Choroid plexus epithelial cell (primary cell): ENCODE measurements at regions not wholly inside any gene's neighbourhood (a gene's known extent, or its start where the extent isn't known, plus 50 kb on each side); places are given as distances from the start of the nearest gene placed in this dataset.

Experiments
- DNase-seq: peaks from one replicate; pipeline ENCODE4 v3.0.0-alpha.2; 2010; ENCODE audit warnings: low read depth
- H3K4me3 ChIP-seq: 2 replicates; pipeline ENCODE4 v1.5.1; 2011; ENCODE audit warnings: low read depth, mild to moderate bottlenecking, control low read depth, low read length, moderate library complexity
- CTCF ChIP-seq: conservative IDR thresholded peaks from 2 replicates; pipeline ENCODE4 v1.5.1; 2011; ENCODE audit warnings: low read depth, mild to moderate bottlenecking, control low read depth, inconsistent platforms, low read length, moderate library complexity

- no peak for DNase-seq
- H3K4me3 ChIP-seq = no peak overlapping the region
- no peak for TF ChIP-seq CTCF
Observed at GRCh38 chr16:62869837-62870236, 833.6 kb upstream of the CDH8 start.

- no peak overlapping the region for H3K4me3 ChIP-seq
- no peak for TF ChIP-seq CTCF
- DNase-seq = no peak
Observed at GRCh38 chr16:62863139-62863538, 826.9 kb upstream of the CDH8 start.

GRCh38 chr16:62853887-62854286 is 817.6 kb upstream of the CDH8 start:
- no peak for DNase-seq
- no peak for TF ChIP-seq CTCF
- H3K4me3 ChIP-seq = no peak overlapping the region

DNA sequence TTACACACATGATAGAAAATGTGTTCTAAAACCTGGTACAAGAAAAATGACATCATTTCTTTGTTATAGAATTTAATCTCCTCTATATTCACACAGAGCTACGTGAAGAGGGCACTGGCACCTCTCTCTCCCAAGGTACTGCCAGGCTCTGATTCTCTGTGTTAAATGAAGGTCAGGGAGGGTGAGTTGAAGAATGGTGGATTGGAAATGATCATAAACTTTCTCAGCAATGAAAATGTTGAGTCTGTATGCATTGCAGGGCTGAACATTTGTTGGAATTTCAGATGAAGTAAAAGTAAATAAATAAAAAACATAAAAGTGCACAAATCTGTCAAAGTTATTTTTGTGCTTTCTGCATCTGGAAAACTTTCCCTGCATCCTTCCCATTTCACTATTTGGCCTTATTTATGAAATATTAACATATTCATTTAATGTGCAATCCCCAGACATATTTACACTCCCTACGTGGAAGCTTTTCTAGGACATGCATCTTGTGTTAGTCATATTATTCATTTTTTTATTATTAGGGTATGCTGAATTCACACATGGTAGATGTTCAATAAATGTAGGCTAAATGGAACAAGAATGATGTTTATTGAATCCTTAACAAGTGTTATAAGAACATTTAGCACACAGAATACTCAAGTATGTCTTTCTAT is 810.3 kb upstream of the CDH8 start:
- no peak overlapping the region for H3K4me3 ChIP-seq
- no peak for TF ChIP-seq CTCF
- DNase-seq = no peak

GRCh38 chr16:62832214-62832613 is 796.0 kb upstream of the CDH8 start:
- DNase-seq = no peak
- no peak for TF ChIP-seq CTCF
- no peak overlapping the region for H3K4me3 ChIP-seq

DNA sequence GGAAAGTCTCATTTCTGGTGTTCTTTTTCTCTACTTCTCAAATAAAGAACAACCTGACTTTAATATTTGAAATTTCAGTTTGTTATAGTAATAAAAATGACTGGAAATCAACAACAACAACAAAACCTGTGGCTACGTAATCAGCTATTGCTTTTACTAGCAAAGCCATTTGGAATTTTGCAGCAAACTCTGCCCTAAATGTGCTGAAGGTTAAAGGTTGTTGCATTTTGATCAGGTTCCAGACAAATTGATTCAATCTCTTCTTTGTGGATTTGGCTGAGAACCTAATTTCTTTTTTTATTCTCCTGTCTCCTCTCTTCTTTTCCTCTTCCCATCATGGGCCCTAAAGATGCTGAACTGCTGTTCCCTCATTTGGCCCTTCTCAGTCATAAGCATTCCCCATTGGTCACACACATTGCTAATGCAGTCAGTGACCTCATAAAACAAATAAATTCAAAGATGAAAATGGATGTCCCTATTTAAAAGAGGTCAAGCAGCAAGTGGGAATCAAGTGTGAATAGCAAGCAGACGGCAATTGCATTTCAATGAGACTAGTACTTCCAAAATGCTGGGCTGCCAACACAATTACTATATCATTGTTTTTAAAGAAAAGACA is 795.1 kb upstream of the CDH8 start:
- no peak overlapping the region for H3K4me3 ChIP-seq
- DNase-seq = no peak
- no peak for TF ChIP-seq CTCF

DNA sequence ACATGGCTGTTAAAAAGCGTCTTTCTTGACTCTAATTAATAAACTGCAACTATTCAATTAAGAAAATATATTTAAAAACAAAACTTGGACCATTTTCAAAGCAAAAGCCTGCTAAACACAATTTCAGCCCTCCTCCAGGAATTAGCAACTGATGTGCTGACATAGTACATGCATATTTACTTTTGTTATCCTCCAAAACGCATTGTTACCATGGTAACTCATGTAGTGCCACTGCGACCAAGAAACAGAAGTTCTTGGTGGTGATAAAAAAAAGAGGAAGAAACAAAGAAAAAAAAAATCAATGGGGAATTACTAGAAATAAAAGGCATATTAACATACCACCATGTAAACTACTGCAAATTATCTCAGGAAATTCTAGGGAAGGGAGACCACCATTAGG is 793.4 kb upstream of the CDH8 start:
- no peak for DNase-seq
- H3K4me3 ChIP-seq = no peak overlapping the region
- no peak for TF ChIP-seq CTCF
